RWPE2 (cell line): ENCODE measurements at regions not wholly inside any gene's neighbourhood (a gene's known extent, or its start where the extent isn't known, plus 50 kb on each side); places are given as distances from the start of the nearest gene placed in this dataset.

Source experiments
- ATAC-seq: fragments of 200-7000 bp; cut with Tn5 transposase; 3 replicates; pipeline ENCODE4 v1.9.1; 2021; ENCODE audit warnings: low read depth
- DNase-seq: peaks from one replicate; pipeline ENCODE4 v3.0.0-alpha.2; 2020; ENCODE audit warnings: low spot score
- H3K27ac ChIP-seq: fragments of 450-650 bp; 2 replicates; pipeline ENCODE4 v1.5.1; 2017; ENCODE audit warnings: mild to moderate bottlenecking; ENCODE audit not compliant: poor library complexity, severe bottlenecking
- H3K27me3 ChIP-seq: fragments of 250-450 bp; sonication (Bioruptor Pico); 2 replicates; pipeline ENCODE4 v1.5.1; 2021; ENCODE audit warnings: mild to moderate bottlenecking, moderate library complexity; ENCODE audit not compliant: insufficient read depth, poor library complexity, severe bottlenecking
- H3K36me3 ChIP-seq: fragments of 250-450 bp; sonication (Bioruptor Pico); 2 replicates; pipeline ENCODE4 v1.5.1; 2020; ENCODE audit warnings: low read depth, mild to moderate bottlenecking, moderate library complexity
- H3K4me1 ChIP-seq: fragments of 250-450 bp; sonication (Bioruptor Pico); 2 replicates; pipeline ENCODE4 v1.5.1; 2021; ENCODE audit warnings: mild to moderate bottlenecking, moderate library complexity; ENCODE audit not compliant: insufficient read depth, poor library complexity, severe bottlenecking
- H3K4me3 ChIP-seq: fragments of 250-450 bp; sonication (Bioruptor Pico); 2 replicates; pipeline ENCODE4 v1.5.1; 2021; ENCODE audit warnings: mild to moderate bottlenecking, moderate library complexity; ENCODE audit not compliant: severe bottlenecking
- H3K9me3 ChIP-seq: fragments of 250-450 bp; sonication (Bioruptor Pico); 2 replicates; pipeline ENCODE4 v1.5.1; 2021; ENCODE audit warnings: mild to moderate bottlenecking, moderate library complexity; ENCODE audit not compliant: severe bottlenecking
- CTCF ChIP-seq: fragments of 450-650 bp; IDR thresholded peaks from one replicate; pipeline ENCODE4 v1.5.1; 2017; ENCODE audit warnings: mild to moderate bottlenecking, moderate library complexity; ENCODE audit not compliant: poor library complexity, severe bottlenecking

GRCh38 chr21:27564684-27565301 is 597.9 kb upstream of the ADAMTS5 start:
- H3K9me3 ChIP-seq = no peaks in the 10 kb centered on the region
- DNase-seq = no peak
- peaks cover 3% of the 10 kb centered on the region for H3K4me1 ChIP-seq
- H3K27ac ChIP-seq = no peak overlapping the region
- H3K36me3 ChIP-seq = no peaks in the 10 kb centered on the region
- no peaks in the 10 kb centered on the region for H3K27me3 ChIP-seq
- ATAC-seq = peak; percentile 80; the same call in 1 of the 3 replicates
- peak; percentile 85 for TF ChIP-seq CTCF
- no peak overlapping the region for H3K4me3 ChIP-seq

GRCh38 chr21:27562303-27562702 is 595.4 kb upstream of the ADAMTS5 start:
- Histone ChIP-seq H3K9me3 (no peaks in the 10 kb centered on the region), H3K4me1 (no peaks in the 10 kb centered on the region), H3K27me3 (no peaks in the 10 kb centered on the region), H3K4me3 (no peak overlapping the region), H3K27ac (no peak overlapping the region), H3K36me3 (no peaks in the 10 kb centered on the region)
- no peak for ATAC-seq
- no peak for DNase-seq
- TF ChIP-seq CTCF = no peak

- no peak for DNase-seq
- no peaks in the 10 kb centered on the region for H3K9me3 ChIP-seq
- TF ChIP-seq CTCF = no peak
- no peaks in the 10 kb centered on the region for H3K36me3 ChIP-seq
- no peak for ATAC-seq
- no peak overlapping the region for H3K4me3 ChIP-seq
- no peaks in the 10 kb centered on the region for H3K4me1 ChIP-seq
- no peak overlapping the region for H3K27ac ChIP-seq
- no peaks in the 10 kb centered on the region for H3K27me3 ChIP-seq
Measured at GRCh38 chr21:27561116-27561515, 594.2 kb upstream of the ADAMTS5 start.

GRCh38 chr21:27557356-27557755 is 590.5 kb upstream of the ADAMTS5 start:
- no peak overlapping the region for H3K27ac ChIP-seq
- no peak for ATAC-seq
- no peaks in the 10 kb centered on the region for H3K27me3 ChIP-seq
- H3K4me1 ChIP-seq = no peaks in the 10 kb centered on the region
- H3K9me3 ChIP-seq = no peaks in the 10 kb centered on the region
- no peak for TF ChIP-seq CTCF
- no peaks in the 10 kb centered on the region for H3K36me3 ChIP-seq
- H3K4me3 ChIP-seq = no peak overlapping the region
- no peak for DNase-seq

- no peak overlapping the region for H3K4me3 ChIP-seq
Measured at GRCh38 chr21:27555996-27556395, 589.1 kb upstream of the ADAMTS5 start.

More at GRCh38 chr21:27555996-27556395, 589.1 kb upstream of the ADAMTS5 start:
- no peaks in the 10 kb centered on the region for H3K36me3 ChIP-seq
- ATAC-seq (no peak), DNase-seq (no peak)
- H3K27me3 ChIP-seq = no peaks in the 10 kb centered on the region
- H3K4me1 ChIP-seq = no peaks in the 10 kb centered on the region
- H3K9me3 ChIP-seq = no peaks in the 10 kb centered on the region
- no peak for TF ChIP-seq CTCF
- no peak overlapping the region for H3K27ac ChIP-seq
